IPS-20b (cell line): ENCODE measurements at regions not wholly inside any gene's neighbourhood (a gene's known extent, or its start where the extent isn't known, plus 50 kb on each side); places are given as distances from the start of the nearest gene placed in this dataset.
A peak's percentile ranks its signal among the peaks of the same experiment; 100 is the strongest.
"Not testable (repeated sequence)": the region's sequence is repeated elsewhere in the genome, so short reads cannot be mapped to it uniquely, and the experiment has no call there.

Experiments used
- H3K27ac ChIP-seq: one replicate; pipeline ENCODE4 v1.5.1; 2013; ENCODE audit warnings: low read length
- H3K27me3 ChIP-seq: 2 replicates; pipeline ENCODE4 v1.6.1; 2013; ENCODE audit warnings: mild to moderate bottlenecking, low read length, inconsistent platforms; ENCODE audit not compliant: insufficient read depth
- H3K36me3 ChIP-seq: 2 replicates; pipeline ENCODE4 v1.6.1; 2013; ENCODE audit warnings: low read depth, mild to moderate bottlenecking, inconsistent platforms, low read length, moderate library complexity; ENCODE audit not compliant: insufficient read depth
- H3K4me1 ChIP-seq: 2 replicates; pipeline ENCODE4 v1.6.1; 2013; ENCODE audit warnings: mild to moderate bottlenecking, control low read depth, inconsistent platforms, low read length, moderate library complexity; ENCODE audit not compliant: insufficient read depth
- H3K4me3 ChIP-seq: 2 replicates; pipeline ENCODE4 v1.5.1; 2013; ENCODE audit warnings: mild to moderate bottlenecking, low read length, inconsistent platforms
- H3K9ac ChIP-seq: 2 replicates; pipeline ENCODE4 v1.6.1; 2013; ENCODE audit warnings: low read depth, mild to moderate bottlenecking, inconsistent platforms, low read length, moderate library complexity
- H3K9me3 ChIP-seq: 2 replicates; pipeline ENCODE4 v1.6.1; 2013; ENCODE audit warnings: mild to moderate bottlenecking, low read depth, low read length, inconsistent platforms; ENCODE audit not compliant: insufficient read depth

GRCh38 chrX:26586570-26586969 is 370.6 kb downstream of the MAGEB5 start:
- no peak overlapping the region for H3K27ac ChIP-seq
- no peaks in the 10 kb centered on the region for H3K27me3 ChIP-seq

GRCh38 chrX:26581091-26581490 is 365.1 kb downstream of the MAGEB5 start:
- Histone ChIP-seq H3K36me3 (no peaks in the 10 kb centered on the region), H3K4me3 (no peak overlapping the region), H3K9me3 (no peaks in the 10 kb centered on the region), H3K9ac (no peak overlapping the region), H3K27me3 (no peaks in the 10 kb centered on the region), H3K4me1 (no peaks in the 10 kb centered on the region), H3K27ac (no peak overlapping the region)

More at GRCh38 chrX:26586570-26586969, 370.6 kb downstream of the MAGEB5 start:
- no peaks in the 10 kb centered on the region for H3K4me1 ChIP-seq
- no peaks in the 10 kb centered on the region for H3K9me3 ChIP-seq
- H3K4me3 ChIP-seq: no peak overlapping the region
- no peaks in the 10 kb centered on the region for H3K36me3 ChIP-seq
- H3K9ac ChIP-seq: no peak overlapping the region

GRCh38 chrX:26580021-26580420 is 364.1 kb downstream of the MAGEB5 start:
- H3K4me3 ChIP-seq: no peak overlapping the region
- no peak overlapping the region for H3K27ac ChIP-seq
- no peaks in the 10 kb centered on the region for H3K36me3 ChIP-seq
- H3K9me3 ChIP-seq: no peaks in the 10 kb centered on the region
- no peaks in the 10 kb centered on the region for H3K4me1 ChIP-seq
- H3K9ac ChIP-seq: no peak overlapping the region
- H3K27me3 ChIP-seq: no peaks in the 10 kb centered on the region

- Histone ChIP-seq H3K27me3 (no peaks in the 10 kb centered on the region), H3K4me1 (no peaks in the 10 kb centered on the region), H3K4me3 (no peak overlapping the region), H3K27ac (no peak overlapping the region), H3K9me3 (no peaks in the 10 kb centered on the region), H3K9ac (no peak overlapping the region), H3K36me3 (no peaks in the 10 kb centered on the region)
Measured at GRCh38 chrX:26574234-26574633, 358.3 kb downstream of the MAGEB5 start.

- Histone ChIP-seq H3K27ac (no peak overlapping the region), H3K27me3 (no peaks in the 10 kb centered on the region), H3K9ac (no peak overlapping the region), H3K36me3 (no peaks in the 10 kb centered on the region), H3K9me3 (no peaks in the 10 kb centered on the region), H3K4me1 (no peaks in the 10 kb centered on the region), H3K4me3 (no peak overlapping the region)
Measured at GRCh38 chrX:26562156-26562555, 346.2 kb downstream of the MAGEB5 start.

- Histone ChIP-seq H3K36me3 (no peaks in the 10 kb centered on the region), H3K27ac (no peak overlapping the region), H3K27me3 (no peaks in the 10 kb centered on the region), H3K4me1 (no peaks in the 10 kb centered on the region), H3K9me3 (no peaks in the 10 kb centered on the region), H3K4me3 (no peak overlapping the region), H3K9ac (no peak overlapping the region)
Measured at GRCh38 chrX:26559855-26560254, 343.9 kb downstream of the MAGEB5 start.

GRCh38 chrX:26558719-26559386 is 342.9 kb downstream of the MAGEB5 start:
- Histone ChIP-seq H3K4me3 (no peak overlapping the region), H3K4me1 (no peaks in the 10 kb centered on the region), H3K36me3 (no peaks in the 10 kb centered on the region), H3K9ac (no peak overlapping the region), H3K9me3 (no peaks in the 10 kb centered on the region), H3K27ac (no peak overlapping the region), H3K27me3 (no peaks in the 10 kb centered on the region)

- Histone ChIP-seq H3K36me3 (no peaks in the 10 kb centered on the region), H3K4me3 (no peak overlapping the region), H3K4me1 (no peaks in the 10 kb centered on the region), H3K9me3 (no peaks in the 10 kb centered on the region), H3K9ac (no peak overlapping the region), H3K27ac (no peak overlapping the region), H3K27me3 (no peaks in the 10 kb centered on the region)
Measured at GRCh38 chrX:26557691-26558321, 341.8 kb downstream of the MAGEB5 start.

- not testable (repeated sequence) for H3K27me3 ChIP-seq, H3K27ac ChIP-seq
Measured at GRCh38 chrX:26525768-26526167, 309.8 kb downstream of the MAGEB5 start.

GRCh38 chrX:26522501-26522900 is 306.5 kb downstream of the MAGEB5 start:
- Histone ChIP-seq H3K9me3 (no peaks in the 10 kb centered on the region), H3K4me1 (0 out of 2 replicates have a peak, but pooled peaks cover 4% of the 10 kb centered on the region), H3K4me3 (peak overlapping the region; percentile 13; the same call in 1 of the 2 replicates), H3K36me3 (no peaks in the 10 kb centered on the region), H3K9ac (no peak overlapping the region), H3K27me3 (no peaks in the 10 kb centered on the region), H3K27ac (no peak overlapping the region)

More at GRCh38 chrX:26525768-26526167, 309.8 kb downstream of the MAGEB5 start:
- not testable (repeated sequence) for H3K9ac ChIP-seq, H3K4me1 ChIP-seq, H3K4me3 ChIP-seq, H3K9me3 ChIP-seq, H3K36me3 ChIP-seq

GRCh38 chrX:26511589-26512363 is 295.8 kb downstream of the MAGEB5 start:
- H3K9me3 ChIP-seq: no peaks in the 10 kb centered on the region
- H3K4me3 ChIP-seq: no peak overlapping the region
- H3K27me3 ChIP-seq: no peaks in the 10 kb centered on the region
- H3K9ac ChIP-seq: no peak overlapping the region
- H3K36me3 ChIP-seq: no peaks in the 10 kb centered on the region
- H3K27ac ChIP-seq: no peak overlapping the region
- H3K4me1 ChIP-seq: no peaks in the 10 kb centered on the region

GRCh38 chrX:26470941-26471340 is 255.0 kb downstream of the MAGEB5 start:
- Histone ChIP-seq H3K27ac (no peak overlapping the region), H3K27me3 (no peaks in the 10 kb centered on the region), H3K36me3 (no peaks in the 10 kb centered on the region)

More at GRCh38 chrX:26470941-26471340, 255.0 kb downstream of the MAGEB5 start:
- no peak overlapping the region for H3K9ac ChIP-seq
- H3K4me1 ChIP-seq: no peaks in the 10 kb centered on the region
- no peak overlapping the region for H3K4me3 ChIP-seq
- peaks cover 5% of the 10 kb centered on the region; the same call in 1 of the 2 replicates for H3K9me3 ChIP-seq
